HUES48 (cell line): ENCODE measurements at regions not wholly inside any gene's neighbourhood (a gene's known extent, or its start where the extent isn't known, plus 50 kb on each side); places are given as distances from the start of the nearest gene placed in this dataset.

Source experiments
- H3K27ac ChIP-seq: one replicate; pipeline ENCODE4 v1.7.0; 2013; ENCODE audit warnings: low read depth, low read length, inconsistent platforms
- H3K27me3 ChIP-seq: 2 replicates; pipeline ENCODE4 v1.6.1; 2013; ENCODE audit warnings: mild to moderate bottlenecking, low read length; ENCODE audit not compliant: control insufficient read depth, insufficient read depth
- H3K36me3 ChIP-seq: 2 replicates; pipeline ENCODE4 v1.6.1; 2013; ENCODE audit warnings: low read length; ENCODE audit not compliant: control insufficient read depth, insufficient read depth
- H3K4me1 ChIP-seq: 2 replicates; pipeline ENCODE4 v1.6.1; 2013; ENCODE audit warnings: mild to moderate bottlenecking, low read length; ENCODE audit not compliant: control insufficient read depth, insufficient read depth
- H3K4me3 ChIP-seq: 2 replicates; pipeline ENCODE4 v1.5.1; 2013; ENCODE audit warnings: mild to moderate bottlenecking, low read depth, low read length
- H3K9ac ChIP-seq: 2 replicates; pipeline ENCODE4 v1.6.1; 2013; ENCODE audit warnings: mild to moderate bottlenecking, low read depth, low read length, moderate library complexity
- H3K9me3 ChIP-seq: 2 replicates; pipeline ENCODE4 v1.6.1; 2013; ENCODE audit warnings: low read length; ENCODE audit not compliant: control insufficient read depth, insufficient read depth

DNA sequence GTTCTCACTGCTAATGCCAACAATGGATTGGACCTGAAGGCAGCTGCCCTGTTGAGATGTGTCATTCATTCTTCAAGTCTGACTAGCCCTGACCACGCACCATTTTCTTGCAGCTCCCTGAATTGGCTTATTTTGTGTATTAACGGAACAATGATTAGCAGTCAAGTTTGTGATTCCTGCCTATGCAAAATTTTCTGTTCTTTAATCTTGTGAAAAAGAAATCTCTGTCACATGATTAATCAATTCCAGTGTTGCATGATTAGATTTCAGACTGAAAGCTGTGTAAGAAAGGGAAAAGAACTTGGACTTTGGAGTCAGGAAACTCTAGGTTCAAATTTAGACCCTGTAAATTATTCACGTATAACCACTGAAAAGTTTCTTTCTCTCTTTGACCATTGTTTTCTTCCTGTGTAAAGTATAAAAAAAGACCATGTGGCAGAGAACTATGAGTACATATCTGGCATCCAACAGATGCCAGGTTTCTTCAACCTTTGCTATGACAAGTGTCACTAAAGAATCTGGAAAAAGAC is 64.5 kb upstream of the SLC10A2 start:
- H3K27ac ChIP-seq: no peak overlapping the region
- H3K9ac ChIP-seq: no peak overlapping the region
- H3K4me1 ChIP-seq: no peaks in the 10 kb centered on the region
- H3K36me3 ChIP-seq: no peaks in the 10 kb centered on the region
- H3K4me3 ChIP-seq: no peak overlapping the region
- H3K9me3 ChIP-seq: no peaks in the 10 kb centered on the region
- H3K27me3 ChIP-seq: no peaks in the 10 kb centered on the region

DNA sequence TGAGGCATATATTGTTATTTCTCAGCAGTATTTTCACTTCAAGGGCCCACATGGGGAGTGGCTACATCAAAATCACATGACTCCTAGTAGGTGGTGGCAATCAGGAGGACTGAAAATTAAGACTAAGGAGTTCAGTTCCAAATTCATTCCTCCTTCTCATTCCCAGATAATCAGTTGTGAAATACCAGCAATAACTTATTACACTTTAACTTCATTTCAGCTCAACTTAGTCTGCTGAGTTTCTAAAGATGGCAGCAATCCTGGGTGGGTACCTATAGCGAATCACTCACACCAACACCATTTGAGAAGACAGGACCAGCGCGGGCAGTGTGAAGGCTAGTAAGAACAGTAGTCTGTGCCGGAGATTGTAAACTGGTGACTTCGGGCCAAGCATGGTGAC is 63.9 kb upstream of the SLC10A2 start:
- Histone ChIP-seq H3K9ac (no peak overlapping the region), H3K4me3 (no peak overlapping the region), H3K9me3 (no peaks in the 10 kb centered on the region), H3K4me1 (no peaks in the 10 kb centered on the region), H3K36me3 (no peaks in the 10 kb centered on the region), H3K27ac (no peak overlapping the region), H3K27me3 (no peaks in the 10 kb centered on the region)
